ENCODE measurements at regions not wholly inside any gene's neighbourhood (a gene's known extent, or its start where the extent isn't known, plus 50 kb on each side); places are given as distances from the start of the nearest gene placed in this dataset.

- no peak for TF ChIP-seq NFIC (IDR thresholded peaks at IDR 0.05)
- no peak for TF ChIP-seq TEAD4 (IDR thresholded peaks at IDR 0.05)
- no peak for TF ChIP-seq MAX (IDR thresholded peaks at IDR 0.05)
- no peak for TF ChIP-seq TAF1 (IDR thresholded peaks at IDR 0.05; ENCODE audit: low read depth)
- no peak for TF ChIP-seq RAD21 (IDR thresholded peaks at IDR 0.05; ENCODE audit: low read depth)
- TF ChIP-seq REST (IDR thresholded peaks at IDR 0.05; ENCODE audit: low read depth), result no peak
- TF ChIP-seq ZBTB7A (IDR thresholded peaks at IDR 0.05; ENCODE audit: low read depth), result no peak
- no peak for TF ChIP-seq EP300 (IDR thresholded peaks at IDR 0.05; ENCODE audit: borderline replicate concordance)
- no peak for TF ChIP-seq YY1 (IDR thresholded peaks at IDR 0.05; ENCODE audit: low read depth)
- no peak for TF ChIP-seq FOXM1 (IDR thresholded peaks at IDR 0.05; ENCODE audit: borderline replicate concordance, low read depth)
- no peak for TF ChIP-seq CEBPB (IDR thresholded peaks at IDR 0.05)
Observed at GRCh38 chr20:4071178-4071693, 55.9 kb upstream of the RNF24 start.

Data from Ishikawa (cell line).